PC-9 (cell line): ENCODE measurements at regions not wholly inside any gene's neighbourhood (a gene's known extent, or its start where the extent isn't known, plus 50 kb on each side); places are given as distances from the start of the nearest gene placed in this dataset.

Experiments
- BruUV-seq: library from RNA; stranded (reverse); fragments of 400-500 nt; replicated peaks from 2 replicates; lab custom pipeline; 2021; lab: Mats Ljungman, UMichigan
- CTCF ChIA-PET: fragments of 300-600 bp; sonication (Branson Sonifier 250); formaldehyde crosslinking; loops from one replicate; lab custom pipeline; 2022; ENCODE audit warnings: antibody characterized with exemption; lab: Charles Lee
- POLR2A ChIA-PET: fragments of 300-600 bp; sonication (Branson Sonifier 250); formaldehyde crosslinking; loops from one replicate; lab custom pipeline; 2022; ENCODE audit warnings: antibody characterized with exemption; ENCODE audit not compliant: unreplicated experiment; lab: Charles Lee
- DNase-seq, 2 experiments: peaks; one replicate each; pipeline versions ENCODE4 v3.0.0 to v3.0.0-alpha.2; 2015 to 2022; ENCODE audit warnings: mixed read lengths in 1 of 2
- H2AFZ ChIP-seq: fragments of 200-600 bp; sonication (generic); 2 replicates; pipeline ENCODE4 v1.8.1; 2017; ENCODE audit warnings: antibody characterized with exemption
- H3F3A ChIP-seq: fragments of 200-600 bp; sonication (generic); 2 replicates; pipeline ENCODE4 v1.8.1; 2017; ENCODE audit warnings: antibody characterized with exemption, mild to moderate bottlenecking, low read depth; ENCODE audit not compliant: insufficient read depth
- H3K27ac ChIP-seq: fragments of 200-600 bp; sonication (generic); 2 replicates; pipeline ENCODE4 v1.6.1; 2016; ENCODE audit warnings: mixed run types
- H3K27me3 ChIP-seq: fragments of 200-600 bp; sonication (generic); 2 replicates; pipeline ENCODE4 v1.6.1; 2016; ENCODE audit warnings: low read depth, mixed run types; ENCODE audit not compliant: insufficient read depth
- H3K36me3 ChIP-seq: fragments of 200-600 bp; sonication (generic); 2 replicates; pipeline ENCODE4 v1.6.1; 2016; ENCODE audit warnings: low read depth, mixed run types
- H3K4me1 ChIP-seq: fragments of 200-600 bp; sonication (generic); replicated peaks from 2 replicates; pipeline ENCODE4 v1.6.1; 2016; ENCODE audit warnings: mixed run types; ENCODE audit not compliant: insufficient read depth
- H3K4me2 ChIP-seq: fragments of 200-600 bp; sonication (generic); 2 replicates; pipeline ENCODE4 v1.6.1; 2017; ENCODE audit warnings: mixed run types
- H3K4me3 ChIP-seq: fragments of 200-600 bp; sonication (generic); 2 replicates; pipeline ENCODE4 v1.6.1; 2016; ENCODE audit warnings: mixed run types
- H3K79me2 ChIP-seq: fragments of 200-600 bp; sonication (generic); 2 replicates; pipeline ENCODE4 v1.6.1; 2017; ENCODE audit warnings: low read depth, mixed run types
- H3K9me2 ChIP-seq: fragments of 200-600 bp; sonication (generic); 2 replicates; pipeline ENCODE4 v1.8.1; 2017; ENCODE audit warnings: mild to moderate bottlenecking; ENCODE audit not compliant: insufficient read depth
- H3K9me3 ChIP-seq: fragments of 200-600 bp; sonication (generic); 2 replicates; pipeline ENCODE4 v1.8.1; 2016; ENCODE audit warnings: low read depth; ENCODE audit not compliant: insufficient read depth
- H4K20me1 ChIP-seq: fragments of 200-600 bp; sonication (generic); 2 replicates; pipeline ENCODE4 v1.8.1; 2017; ENCODE audit not compliant: insufficient read depth
- EZH2 ChIP-seq: fragments of 200-600 bp; sonication (generic); IDR thresholded peaks from 2 replicates; pipeline ENCODE4 v1.8.0; 2017; ENCODE audit warnings: antibody characterized with exemption, low read depth
- intact Hi-C: fragments of 100-400 bp; cut with micrococcal nuclease; formaldehyde crosslinking; loops from one replicate; pipeline ENCODE4 v1.10.0; 2022; ENCODE audit not compliant: unreplicated experiment
- TF ChIP-seq, protein P1 (sequence below): fragments of 200-600 bp; sonication (generic); conservative IDR thresholded peaks from 2 replicates; pipeline ENCODE4 v1.6.1; 2017; ENCODE audit warnings: mixed run types, antibody characterized with exemption, mild to moderate bottlenecking, moderate library complexity

DNA sequence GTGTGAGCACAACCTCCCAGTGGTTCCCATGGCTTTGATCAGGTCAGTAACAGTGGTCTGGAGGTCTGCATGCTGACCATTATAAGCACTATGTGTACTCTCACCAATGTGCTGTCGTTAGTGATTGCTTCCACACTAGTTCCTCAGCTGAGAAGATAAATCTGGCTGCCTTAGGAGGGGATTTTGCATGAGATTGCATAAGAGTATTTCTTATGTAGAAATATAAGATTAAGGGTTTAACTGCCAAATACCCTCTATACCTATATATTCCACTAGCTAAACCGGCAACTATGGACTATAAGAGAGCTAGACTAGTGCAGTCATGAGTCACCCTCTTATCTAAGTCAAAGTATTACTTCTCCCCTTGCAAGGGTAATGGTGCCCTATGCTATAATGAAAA lies 580.2 kb downstream of the CDH11 start:
- H3K4me2 ChIP-seq = no peak overlapping the region
- 0 out of 2 replicates have a peak, but pooled peaks cover 3% of the 10 kb centered on the region for H4K20me1 ChIP-seq
- H3F3A ChIP-seq = no peaks in the 10 kb centered on the region
- TF ChIP-seq, protein P1, sequence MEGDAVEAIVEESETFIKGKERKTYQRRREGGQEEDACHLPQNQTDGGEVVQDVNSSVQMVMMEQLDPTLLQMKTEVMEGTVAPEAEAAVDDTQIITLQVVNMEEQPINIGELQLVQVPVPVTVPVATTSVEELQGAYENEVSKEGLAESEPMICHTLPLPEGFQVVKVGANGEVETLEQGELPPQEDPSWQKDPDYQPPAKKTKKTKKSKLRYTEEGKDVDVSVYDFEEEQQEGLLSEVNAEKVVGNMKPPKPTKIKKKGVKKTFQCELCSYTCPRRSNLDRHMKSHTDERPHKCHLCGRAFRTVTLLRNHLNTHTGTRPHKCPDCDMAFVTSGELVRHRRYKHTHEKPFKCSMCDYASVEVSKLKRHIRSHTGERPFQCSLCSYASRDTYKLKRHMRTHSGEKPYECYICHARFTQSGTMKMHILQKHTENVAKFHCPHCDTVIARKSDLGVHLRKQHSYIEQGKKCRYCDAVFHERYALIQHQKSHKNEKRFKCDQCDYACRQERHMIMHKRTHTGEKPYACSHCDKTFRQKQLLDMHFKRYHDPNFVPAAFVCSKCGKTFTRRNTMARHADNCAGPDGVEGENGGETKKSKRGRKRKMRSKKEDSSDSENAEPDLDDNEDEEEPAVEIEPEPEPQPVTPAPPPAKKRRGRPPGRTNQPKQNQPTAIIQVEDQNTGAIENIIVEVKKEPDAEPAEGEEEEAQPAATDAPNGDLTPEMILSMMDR = no peak
- TF ChIP-seq EZH2 = no peak
- no peak overlapping the region for H3K4me3 ChIP-seq
- H3K79me2 ChIP-seq = no peaks in the 10 kb centered on the region
- no peaks in the 10 kb centered on the region for H3K4me1 ChIP-seq
- no peaks in the 10 kb centered on the region for H3K9me3 ChIP-seq
- POLR2A ChIA-PET = no interaction called here
- no peaks in the 10 kb centered on the region for H3K36me3 ChIP-seq
- no peak overlapping the region for H3K27ac ChIP-seq
- no peaks in the 10 kb centered on the region for H3K9me2 ChIP-seq
- H3K27me3 ChIP-seq = no peaks in the 10 kb centered on the region
- H2AFZ ChIP-seq = no peak overlapping the region
- DNase-seq = no peak
- intact Hi-C loops = no loop called here
- BruUV-seq = no TSS peak
- CTCF ChIA-PET = no interaction called here

DNA sequence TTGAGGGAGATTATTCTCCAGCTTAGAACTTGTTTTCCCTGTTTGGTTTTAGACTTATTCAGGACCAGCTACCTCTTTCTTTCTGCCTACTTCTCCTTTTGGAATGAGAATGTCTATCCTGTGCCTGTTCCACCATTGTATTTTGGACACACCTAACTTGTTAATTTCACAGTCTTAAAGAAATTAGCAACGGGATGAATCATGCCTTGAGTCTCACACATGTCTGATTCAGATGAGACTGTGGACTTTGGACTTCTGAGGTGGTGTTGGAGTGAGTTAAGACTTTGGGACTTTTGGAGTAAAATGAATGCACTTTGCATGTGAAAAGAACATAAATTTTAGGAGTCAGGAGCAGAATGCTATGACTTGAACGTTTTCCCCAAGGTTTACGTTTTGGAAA lies 581.4 kb downstream of the CDH11 start:
- DNase-seq = no peak
- no peaks in the 10 kb centered on the region for H3K79me2 ChIP-seq
- no peak overlapping the region for H2AFZ ChIP-seq
- CTCF ChIA-PET = no interaction called here
- POLR2A ChIA-PET = no interaction called here
- H3K4me2 ChIP-seq = no peak overlapping the region
- intact Hi-C loops = no loop called here
- H3K9me2 ChIP-seq = no peaks in the 10 kb centered on the region
- H3K27ac ChIP-seq = no peak overlapping the region
- H3K4me3 ChIP-seq = no peak overlapping the region
- no TSS peak for BruUV-seq
- no peaks in the 10 kb centered on the region for H3F3A ChIP-seq
- no peaks in the 10 kb centered on the region for H3K9me3 ChIP-seq
- TF ChIP-seq, protein P1 = no peak
- no peak for TF ChIP-seq EZH2
- 0 out of 2 replicates have a peak, but pooled peaks cover 3% of the 10 kb centered on the region for H4K20me1 ChIP-seq
- H3K27me3 ChIP-seq = no peaks in the 10 kb centered on the region
- no peaks in the 10 kb centered on the region for H3K4me1 ChIP-seq
- no peaks in the 10 kb centered on the region for H3K36me3 ChIP-seq

DNA sequence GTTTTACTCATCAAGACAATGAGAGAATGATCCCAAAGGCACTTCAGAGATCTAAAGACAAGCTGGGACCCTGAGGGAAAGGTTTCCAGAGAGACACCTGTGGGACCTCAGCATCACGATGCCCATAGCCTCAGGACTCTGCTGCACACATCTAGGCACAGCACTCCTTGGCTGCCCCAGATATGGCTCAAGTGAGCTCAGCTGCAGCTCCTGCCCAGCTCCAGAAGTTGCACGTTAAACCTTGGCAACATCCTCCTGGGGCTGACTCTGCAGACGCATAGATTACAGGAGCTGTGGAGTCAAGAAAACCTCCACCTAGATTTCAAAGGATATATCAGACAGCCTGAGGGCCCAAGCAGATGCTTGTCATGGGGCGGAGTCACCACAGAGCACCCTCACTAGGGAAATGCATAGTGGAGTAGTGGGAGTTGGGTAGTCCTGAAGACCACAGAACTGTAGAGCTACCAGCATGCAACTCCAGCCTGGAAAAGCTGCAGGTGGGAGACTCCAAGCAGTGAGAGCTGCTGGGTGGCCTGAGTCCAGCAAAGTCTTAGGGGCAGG lies 582.0 kb downstream of the CDH11 start:
- H3K4me2 ChIP-seq = no peak overlapping the region
- DNase-seq = no peak
- 0 out of 2 replicates have a peak, but pooled peaks cover 3% of the 10 kb centered on the region for H4K20me1 ChIP-seq
- intact Hi-C loops = no loop called here
- H3K27me3 ChIP-seq = no peaks in the 10 kb centered on the region
- H3K4me3 ChIP-seq = no peak overlapping the region
- TF ChIP-seq EZH2 = no peak
- TF ChIP-seq, protein P1 = no peak
- no peaks in the 10 kb centered on the region for H3K4me1 ChIP-seq
- no peaks in the 10 kb centered on the region for H3F3A ChIP-seq
- ChIA-PET CTCF (no interaction called here), POLR2A (no interaction called here)
- no peaks in the 10 kb centered on the region for H3K79me2 ChIP-seq
- H3K36me3 ChIP-seq = no peaks in the 10 kb centered on the region
- no peak overlapping the region for H3K27ac ChIP-seq
- BruUV-seq = no TSS peak
- H2AFZ ChIP-seq = no peak overlapping the region
- H3K9me3 ChIP-seq = no peaks in the 10 kb centered on the region
- no peaks in the 10 kb centered on the region for H3K9me2 ChIP-seq
